ENCODE measurements at regions not wholly inside any gene's neighbourhood (a gene's known extent, or its start where the extent isn't known, plus 50 kb on each side); places are given as distances from the start of the nearest gene placed in this dataset.
"Not testable (repeated sequence)": the region's sequence is repeated elsewhere in the genome, so short reads cannot be mapped to it uniquely, and the experiment has no call there.

DNA sequence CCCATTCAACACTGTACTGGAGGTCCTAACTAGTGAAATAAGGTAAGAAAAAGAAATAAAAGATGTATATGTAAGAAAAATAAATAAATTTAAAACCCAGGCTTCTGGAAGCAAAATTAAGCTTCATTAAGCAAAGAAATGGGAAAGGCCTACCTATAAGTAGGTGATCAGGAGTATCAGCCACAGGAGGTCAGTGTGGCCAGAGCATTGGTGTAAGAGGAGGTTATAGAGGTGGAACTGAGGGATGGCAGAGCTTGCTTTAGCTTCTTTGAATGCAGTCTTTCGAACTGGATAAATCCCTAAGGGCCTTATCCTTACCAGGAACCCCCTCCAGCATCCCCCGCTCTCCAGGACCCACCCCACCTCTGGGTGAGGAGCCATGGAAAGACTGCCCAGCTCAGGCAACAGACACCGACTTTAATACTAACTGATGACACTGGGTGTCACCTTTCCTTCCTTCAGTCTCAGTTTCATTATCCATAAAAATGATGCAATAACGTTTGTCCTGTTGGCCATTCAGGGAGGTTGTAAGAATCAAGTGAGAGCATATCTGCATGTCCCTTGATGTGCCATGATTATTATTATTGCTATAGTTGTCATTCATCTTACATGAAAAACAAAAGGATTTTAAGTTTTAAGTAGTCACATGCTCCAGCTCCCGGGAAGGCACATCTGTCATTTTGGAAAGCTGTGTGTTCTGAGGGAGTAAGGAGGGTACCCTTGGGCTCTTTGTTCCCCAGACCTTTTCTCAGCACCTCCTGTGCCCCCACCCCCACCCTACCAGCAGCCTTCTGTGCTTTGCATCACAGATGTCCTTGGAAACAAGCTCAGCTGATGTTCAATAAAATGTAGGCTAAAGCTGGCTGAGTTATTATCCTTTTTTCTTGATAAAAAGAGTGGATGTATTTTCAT, 50.8 kb upstream of the CTNNA1 start:
- DNase-seq (ENCODE audit: extremely low read depth in 1 of 2, low read depth in 1 of 2), result no peak

DNA sequence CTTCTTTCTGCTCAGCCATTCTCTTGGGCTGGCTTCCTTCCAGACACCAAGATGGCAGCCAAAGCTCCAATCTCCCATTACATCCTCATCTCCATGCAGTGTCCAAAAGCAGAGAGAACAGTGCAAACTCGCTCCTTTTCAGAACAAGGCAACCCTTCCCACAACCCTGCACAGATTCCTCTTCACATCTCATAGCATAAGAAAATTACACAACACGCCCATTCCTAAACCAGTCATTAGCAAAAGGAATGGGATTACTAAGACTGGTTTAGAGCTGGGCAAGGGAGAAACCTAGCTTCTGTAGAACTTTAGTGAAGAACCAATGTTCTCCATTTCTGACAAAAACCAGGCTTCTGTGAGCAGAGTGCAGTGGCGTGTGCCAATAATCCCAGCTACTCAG, 51.5 kb upstream of the CTNNA1 start:
- no peak for DNase-seq (ENCODE audit: extremely low read depth in 1 of 2, low read depth in 1 of 2)

DNA sequence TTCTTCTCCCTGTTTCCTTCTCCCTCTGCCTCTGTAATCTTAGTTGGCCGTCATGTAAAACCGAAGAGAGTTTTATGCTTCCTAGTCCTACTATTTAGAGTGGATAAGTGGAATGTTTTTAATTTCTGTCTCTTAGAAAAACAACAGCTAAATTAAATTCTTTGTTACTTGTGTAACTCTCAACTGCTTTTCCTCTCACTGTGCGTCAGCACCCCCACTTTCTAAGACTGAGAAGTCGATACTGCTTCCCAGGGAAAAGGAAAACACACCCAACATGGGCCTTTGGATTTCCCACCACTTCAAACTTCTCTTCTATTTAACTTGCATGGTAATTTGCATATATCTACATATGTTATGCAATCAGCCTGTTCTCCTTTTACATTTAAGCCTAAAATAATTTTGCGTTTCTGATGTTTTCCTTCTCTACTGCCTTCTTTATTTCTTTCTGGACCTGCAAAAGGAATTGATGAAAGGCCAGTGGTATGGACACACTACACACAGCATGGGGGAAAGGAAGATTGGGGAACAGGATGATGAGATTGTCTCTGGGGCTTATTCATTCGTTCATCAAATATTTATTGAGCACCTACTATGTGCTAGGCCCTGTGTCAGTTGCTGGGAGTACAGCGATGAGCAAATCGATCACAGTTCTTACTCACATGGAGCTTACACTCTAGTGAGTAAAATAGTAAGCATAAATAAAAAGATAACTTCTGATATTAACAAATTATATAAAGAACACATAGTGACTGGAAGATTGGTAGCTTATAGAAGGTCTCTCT, 52.5 kb upstream of the CTNNA1 start:
- DNase-seq (ENCODE audit: extremely low read depth in 1 of 2, low read depth in 1 of 2), result no peak

DNA sequence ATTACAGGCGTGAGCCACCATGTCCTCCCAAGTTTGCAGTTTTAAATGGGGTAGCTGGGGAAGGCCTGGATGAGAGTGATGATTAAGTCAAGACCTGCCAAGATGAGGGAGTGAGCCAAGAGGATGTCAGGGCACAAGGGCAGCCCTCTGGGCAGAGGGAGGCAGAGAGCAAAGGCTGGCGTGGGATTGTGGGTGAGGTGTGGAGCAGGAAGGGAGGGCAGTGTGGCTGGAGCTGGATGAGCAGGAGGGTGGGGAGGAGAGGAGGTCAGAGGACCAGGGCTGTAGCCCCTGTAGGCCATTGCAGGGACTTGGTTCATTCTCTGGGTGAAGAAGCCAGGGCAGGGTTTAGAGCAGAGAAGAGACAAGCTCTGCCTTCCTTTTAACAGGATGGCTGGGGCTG, 53.7 kb upstream of the CTNNA1 start:
- DNase-seq (ENCODE audit: extremely low read depth in 1 of 2, low read depth in 1 of 2), result no peak

DNA sequence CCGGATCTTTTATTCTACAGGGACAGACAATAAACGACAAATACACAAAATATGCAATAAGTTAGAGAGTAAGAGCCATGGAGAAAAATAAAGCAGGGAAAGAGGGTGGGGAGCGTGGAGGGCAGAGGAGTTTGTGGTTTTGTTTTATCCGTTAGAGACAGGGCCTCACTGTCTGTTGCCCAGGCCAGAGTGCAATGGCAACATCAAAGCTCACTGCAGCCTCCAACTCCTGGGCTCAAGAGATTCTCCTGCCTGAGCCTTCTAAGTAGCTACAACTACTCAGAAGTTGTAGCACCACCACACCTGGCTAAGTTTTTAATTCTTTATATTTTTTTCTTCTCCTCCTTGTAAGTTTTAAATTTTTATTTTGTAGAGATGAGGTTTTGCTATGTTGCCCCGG, 54.5 kb upstream of the CTNNA1 start:
- no peak for DNase-seq (ENCODE audit: extremely low read depth in 1 of 2, low read depth in 1 of 2)

DNA sequence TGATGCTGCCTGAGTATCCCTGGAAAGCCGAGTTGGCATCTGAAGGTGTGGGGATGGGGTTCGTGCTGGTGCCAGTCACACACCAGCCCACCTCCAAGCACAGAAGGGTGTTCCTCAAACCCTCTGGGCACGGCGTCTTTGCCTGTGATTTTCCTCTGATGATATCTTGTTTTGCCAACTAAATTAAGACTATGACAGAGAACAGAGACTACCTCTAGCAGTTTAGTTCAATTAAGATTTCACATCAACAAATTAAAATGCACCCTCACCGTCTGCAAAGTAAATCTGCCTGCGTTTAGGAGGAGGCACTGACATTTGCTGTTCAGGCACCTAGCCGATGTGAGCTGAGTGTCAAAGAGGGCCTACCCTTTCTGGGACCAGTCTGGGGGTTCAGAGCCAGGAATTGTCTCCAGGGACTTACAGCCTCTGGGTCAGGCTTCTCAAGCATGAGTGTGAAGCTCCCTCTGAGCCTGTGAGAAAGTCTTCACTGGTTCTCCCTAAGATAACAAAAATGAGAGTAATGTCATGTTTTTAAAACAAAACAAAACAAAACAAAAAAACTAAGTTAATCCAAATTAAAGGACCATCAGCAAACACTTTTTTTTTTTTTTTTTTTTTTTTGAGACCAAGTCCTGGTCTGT, 55.4 kb upstream of the CTNNA1 start:
- DNase-seq (ENCODE audit: extremely low read depth in 1 of 2, low read depth in 1 of 2), result no peak

DNA sequence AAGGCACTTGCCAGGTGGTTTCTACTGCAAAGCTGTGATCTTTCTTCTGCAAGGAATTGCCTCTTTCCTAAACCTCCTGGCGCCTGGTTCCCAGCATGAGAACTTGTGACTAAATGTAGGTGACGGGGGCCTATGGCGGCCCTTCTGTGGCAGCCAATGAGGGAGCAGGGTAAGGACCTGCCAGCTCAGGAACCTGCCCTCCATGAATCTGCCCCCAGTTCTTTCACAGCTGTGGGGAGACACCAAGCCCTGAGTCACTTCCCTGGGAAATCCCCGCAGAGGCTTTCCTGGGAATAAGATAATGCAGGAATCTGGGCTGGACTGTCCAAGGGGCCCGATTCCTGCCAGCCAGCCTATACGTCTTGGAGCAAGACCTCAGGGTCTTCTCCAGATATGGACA, 56.7 kb upstream of the CTNNA1 start:
- no peak for DNase-seq (ENCODE audit: extremely low read depth in 1 of 2, low read depth in 1 of 2)

DNA sequence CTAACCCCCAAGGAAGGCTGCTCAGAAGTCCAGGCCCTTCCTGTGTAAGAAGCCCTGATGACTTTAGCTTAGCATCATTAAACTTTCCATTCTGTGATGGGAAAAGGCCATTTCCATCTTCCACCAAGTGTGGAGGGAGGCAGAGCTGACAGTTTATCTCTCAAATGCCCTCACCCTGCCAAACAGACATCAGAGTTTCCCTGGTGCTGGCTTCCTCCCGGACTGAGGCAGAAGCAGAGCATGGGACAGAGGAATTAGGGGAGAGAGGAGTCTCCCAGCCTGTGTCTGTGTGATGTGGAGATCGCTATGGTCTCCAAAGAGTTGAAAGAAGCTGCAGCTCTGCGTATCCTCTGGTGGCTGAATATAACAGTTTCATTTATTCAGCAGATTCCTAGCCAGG, 57.4 kb upstream of the CTNNA1 start:
- no peak for DNase-seq (ENCODE audit: extremely low read depth in 1 of 2, low read depth in 1 of 2)

DNA sequence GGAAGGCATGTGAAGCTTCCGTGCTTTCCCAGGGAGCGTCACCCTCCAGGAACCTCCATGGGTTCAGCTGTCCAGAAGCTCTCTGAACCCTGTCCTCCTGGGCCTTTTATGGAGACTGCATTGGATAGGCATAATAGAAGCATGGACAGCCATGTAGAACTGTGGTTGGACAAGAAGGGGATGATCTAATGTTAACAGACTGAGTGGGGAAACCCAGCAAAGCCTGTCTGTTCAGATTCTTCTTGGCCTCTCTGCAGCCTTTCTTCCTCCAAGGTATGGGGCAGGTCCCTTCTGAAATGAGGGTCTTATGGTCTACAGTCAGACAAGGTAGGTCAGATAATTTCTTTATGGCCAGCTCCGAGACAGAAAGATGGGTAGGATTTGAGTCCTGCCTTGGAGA, 59.1 kb upstream of the CTNNA1 start:
- DNase-seq (ENCODE audit: extremely low read depth in 1 of 2, low read depth in 1 of 2), result no peak

DNA sequence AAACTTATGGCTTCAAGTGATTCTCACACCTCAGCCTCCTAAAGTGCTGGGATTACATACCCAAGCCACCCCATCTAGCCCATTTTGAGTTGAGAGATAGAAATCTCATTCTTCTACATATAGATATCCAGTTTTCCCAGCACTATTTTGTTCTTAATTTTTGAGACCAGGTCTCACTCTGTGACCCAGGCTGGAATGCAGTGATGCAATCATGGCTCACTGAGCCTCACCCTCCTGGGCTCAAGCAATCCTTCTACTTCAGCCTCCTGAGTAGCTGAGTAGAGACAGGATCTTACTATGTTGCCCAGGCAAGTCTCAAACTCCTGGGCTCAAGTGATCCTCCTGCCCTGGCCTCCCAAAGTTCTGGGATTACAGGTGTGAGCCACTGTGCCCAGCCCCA, 60.9 kb upstream of the CTNNA1 start:
- no peak for DNase-seq (ENCODE audit: extremely low read depth in 1 of 2, low read depth in 1 of 2)

DNA sequence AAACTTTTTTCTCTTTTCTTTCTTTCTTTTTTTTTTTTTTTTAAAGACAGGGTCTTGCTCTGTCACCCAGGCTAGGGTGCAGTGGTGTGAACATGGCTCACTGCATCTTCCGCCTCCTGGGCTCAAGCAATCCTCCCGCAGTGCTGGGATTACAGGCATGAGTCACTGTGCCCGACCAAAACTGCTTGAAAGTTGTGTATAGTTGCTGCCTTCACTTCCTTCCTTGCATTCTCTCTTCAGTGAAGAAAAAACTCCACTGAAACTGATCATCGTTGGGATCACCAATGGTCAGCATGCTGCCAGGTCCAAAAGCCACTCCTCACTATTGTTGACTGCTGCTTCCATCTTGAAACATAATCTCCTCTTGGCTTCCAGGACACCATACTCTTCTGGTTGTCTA, 66.6 kb upstream of the CTNNA1 start:
- DNase-seq (ENCODE audit: extremely low read depth in 1 of 2, low read depth in 1 of 2), result no peak

DNA sequence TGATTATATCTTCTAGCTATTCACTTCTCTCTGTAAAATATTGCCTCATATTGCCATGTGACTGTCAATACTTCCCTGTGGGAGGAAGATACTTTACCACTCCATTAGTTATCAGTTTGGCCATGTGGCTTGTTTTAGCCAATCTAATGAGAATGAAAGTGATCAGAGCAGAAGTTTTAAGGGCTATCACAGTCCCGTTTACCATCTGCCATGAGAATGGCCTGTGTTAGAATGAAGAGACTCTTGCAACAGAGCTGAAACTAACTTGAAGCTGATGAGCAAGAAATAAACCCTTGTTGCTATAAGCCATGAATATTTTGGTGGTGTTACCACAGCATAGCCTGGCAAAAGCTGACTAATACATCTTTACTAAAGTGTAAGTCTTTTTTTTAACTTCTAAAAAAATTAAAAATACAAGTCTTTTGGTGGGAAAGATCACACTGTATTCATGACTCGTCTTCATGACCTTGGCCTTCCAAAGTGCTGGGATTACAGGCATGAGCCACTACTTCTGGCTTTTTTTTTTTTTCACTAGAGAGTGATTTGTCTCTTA, 68.0 kb upstream of the CTNNA1 start:
- DNase-seq (ENCODE audit: extremely low read depth in 1 of 2, low read depth in 1 of 2), result no peak

DNA sequence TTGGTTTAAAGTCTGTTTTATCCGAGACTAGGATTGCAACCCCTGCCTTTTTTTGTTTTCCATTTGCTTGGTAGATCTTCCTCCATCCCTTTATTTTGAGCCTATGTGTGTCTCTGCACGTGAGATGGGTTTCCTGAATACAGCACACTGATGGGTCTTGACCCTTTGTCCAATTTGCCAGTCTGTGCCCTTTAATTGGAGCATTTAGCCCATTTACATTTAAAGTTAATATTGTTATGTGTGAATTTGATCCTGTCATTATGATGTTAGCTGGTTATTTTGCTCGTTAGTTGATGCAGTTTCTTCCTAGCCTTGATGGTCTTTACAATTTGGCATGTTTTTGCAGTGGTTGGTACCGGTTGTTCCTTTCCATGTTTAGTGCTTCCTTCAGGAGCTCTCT, 70.8 kb upstream of the CTNNA1 start:
- not testable (repeated sequence) for DNase-seq (ENCODE audit: extremely low read depth in 1 of 2, low read depth in 1 of 2)

DNA sequence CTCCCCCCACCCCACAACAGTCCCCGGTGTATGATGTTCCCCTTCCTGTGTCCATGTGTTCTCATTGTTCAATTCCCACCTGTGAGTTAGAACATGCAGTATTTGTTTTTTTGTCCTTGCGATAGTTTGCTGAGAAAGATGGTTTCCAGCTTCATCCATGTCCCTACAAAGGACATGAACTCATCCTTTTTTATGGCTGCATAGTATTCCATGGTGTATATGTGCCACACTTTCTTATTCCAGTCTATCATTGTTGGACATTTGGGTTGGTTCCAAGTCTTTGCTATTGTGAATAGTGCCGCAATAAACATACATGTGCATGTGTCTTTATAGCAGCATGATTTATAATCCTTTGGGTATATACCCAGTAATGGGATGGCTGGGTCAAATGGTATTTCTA, 74.4 kb upstream of the CTNNA1 start:
- DNase-seq (ENCODE audit: extremely low read depth in 1 of 2, low read depth in 1 of 2), result not testable (repeated sequence)

DNA sequence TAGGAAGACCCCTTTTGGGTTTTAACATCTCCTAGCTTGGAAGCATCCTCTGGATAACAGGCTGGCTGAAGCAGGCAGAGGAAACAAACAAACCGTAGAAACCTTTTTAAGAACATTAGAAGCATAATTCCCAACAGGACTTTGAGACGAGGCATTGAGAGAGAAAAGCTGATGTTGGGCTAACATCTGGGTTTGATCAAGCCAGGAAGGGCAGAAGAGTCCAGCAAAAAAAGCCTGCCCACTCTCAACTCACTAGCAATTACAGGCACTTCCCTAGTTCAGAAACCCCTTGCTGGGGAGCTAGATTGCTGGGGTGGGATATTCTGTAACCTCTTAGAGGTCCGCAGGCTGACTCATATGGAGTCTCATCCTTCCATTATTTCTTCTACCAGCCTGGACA, 75.4 kb upstream of the CTNNA1 start:
- DNase-seq (ENCODE audit: extremely low read depth in 1 of 2, low read depth in 1 of 2), result no peak

DNA sequence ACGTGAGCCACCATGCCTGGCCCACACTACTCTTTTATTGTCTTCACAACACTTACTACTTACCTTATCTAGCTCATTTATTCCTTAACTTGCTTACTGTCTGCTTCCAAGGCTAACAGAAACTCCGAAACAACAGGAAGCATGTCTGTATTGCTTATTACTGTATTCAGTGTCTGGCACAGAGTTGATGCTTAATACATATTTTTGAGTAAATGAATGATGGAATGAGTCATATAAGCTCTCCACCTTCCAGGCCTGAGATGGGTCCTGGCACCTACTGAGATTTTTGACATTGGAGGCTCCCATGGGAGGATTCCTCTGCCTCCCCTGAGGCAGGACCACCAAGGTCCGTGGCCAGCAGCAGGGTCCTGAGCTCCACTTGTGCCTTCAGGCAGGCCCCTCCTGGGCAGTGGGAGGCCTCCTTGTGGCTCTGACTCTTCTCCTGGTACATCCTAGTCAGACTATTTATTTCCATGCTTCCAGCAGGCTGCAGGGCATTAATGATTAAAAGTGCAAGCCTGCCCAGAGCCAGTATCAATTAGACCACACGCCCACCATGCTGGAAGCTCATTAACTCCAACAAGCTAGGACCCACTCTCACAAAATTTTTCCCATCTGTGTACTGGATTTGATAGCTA, 76.5 kb upstream of the CTNNA1 start:
- DNase-seq (ENCODE audit: extremely low read depth in 1 of 2, low read depth in 1 of 2), result no peak

DNA sequence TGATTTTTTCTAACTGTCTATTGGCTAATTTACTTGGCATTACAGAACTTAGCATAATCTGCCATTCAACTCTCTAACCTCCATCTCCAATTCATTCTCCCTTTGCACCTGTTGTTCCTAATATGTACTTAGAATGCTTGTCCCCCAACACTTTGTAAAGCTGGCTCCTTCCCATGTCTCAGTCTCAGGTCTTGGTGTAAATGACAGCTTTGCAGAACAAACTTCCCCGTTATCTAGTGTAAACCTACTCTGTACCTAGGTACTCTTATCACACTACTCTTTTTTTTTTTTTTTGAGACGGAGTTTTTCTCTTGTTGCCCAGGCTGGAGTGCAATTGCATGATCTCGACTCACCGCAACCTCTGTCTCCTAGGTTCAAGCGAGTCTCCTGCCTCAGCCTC, 77.2 kb upstream of the CTNNA1 start:
- DNase-seq (ENCODE audit: extremely low read depth in 1 of 2, low read depth in 1 of 2), result no peak

DNA sequence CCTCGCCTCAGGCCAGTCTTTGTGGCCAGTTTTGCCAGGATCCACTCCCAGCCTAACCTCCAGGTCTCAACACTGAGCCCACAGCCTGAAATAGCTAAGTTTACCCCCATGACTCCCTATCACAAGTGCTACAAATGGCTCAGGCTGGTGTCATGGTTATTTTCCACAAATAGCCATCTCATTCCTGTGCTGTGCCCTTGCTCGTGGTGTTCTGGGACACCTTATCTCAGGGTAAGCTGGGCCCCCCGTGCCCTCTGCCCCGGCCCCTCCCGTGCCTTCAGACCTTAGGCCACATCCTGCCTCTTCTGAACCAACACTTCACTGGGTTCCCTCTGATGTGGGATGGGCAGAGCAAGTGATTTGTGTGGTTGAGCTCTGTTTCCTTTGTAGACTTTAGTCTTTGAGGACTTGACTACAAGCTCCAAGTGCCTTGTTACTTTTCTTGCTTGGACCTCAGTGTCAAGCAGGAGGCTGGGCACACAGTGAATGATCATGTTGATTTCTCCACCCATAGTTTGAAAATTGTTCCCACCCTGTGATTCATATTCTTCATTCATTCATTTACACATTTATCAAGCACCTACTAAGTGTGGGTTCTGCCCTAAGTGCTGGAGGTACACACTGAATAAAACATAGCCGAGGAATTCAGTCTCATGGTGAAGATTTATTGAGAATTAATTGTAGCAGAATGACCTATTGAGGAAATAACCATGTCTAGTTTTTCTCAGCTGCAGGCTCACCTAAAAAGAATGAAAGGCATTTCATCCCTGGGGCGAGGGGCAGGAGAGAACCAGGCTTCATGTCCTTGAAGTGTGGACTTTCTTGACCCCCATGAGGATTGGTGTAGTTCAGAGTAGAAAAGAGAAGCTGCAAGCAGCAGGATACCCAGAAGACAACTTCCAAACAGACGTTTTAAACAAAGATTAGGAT, 84.5 kb upstream of the CTNNA1 start:
- peak; percentile 8 to 16 for DNase-seq (ENCODE audit: extremely low read depth in 1 of 2, low read depth in 1 of 2)

DNA sequence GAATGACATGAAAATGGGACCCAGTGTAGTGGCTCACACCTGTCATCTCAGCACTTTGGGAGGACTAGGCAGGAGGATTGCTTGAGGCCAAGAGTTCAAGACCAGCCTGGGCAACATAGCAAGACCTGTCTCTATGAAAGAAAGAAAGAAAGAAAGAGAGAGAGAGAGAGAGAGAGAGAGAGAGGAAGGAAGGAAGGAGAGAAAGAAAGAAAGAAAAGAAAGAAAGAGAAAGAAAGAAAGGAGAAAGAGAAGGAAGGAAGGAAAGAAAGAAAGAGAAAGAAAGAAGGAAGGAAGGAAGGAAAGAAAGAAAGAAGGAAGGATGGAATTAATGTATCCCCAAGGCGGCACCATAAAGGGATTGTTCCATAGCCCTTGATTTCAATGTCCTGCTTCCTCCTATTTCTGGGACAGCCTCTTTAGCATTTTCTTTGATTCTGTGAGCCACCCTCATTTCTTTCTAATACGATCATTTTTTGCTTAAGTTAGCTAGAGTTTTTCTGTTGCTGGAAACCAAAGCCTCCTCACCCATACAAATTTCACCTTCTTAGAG, 85.4 kb upstream of the CTNNA1 start:
- not testable (repeated sequence) for DNase-seq (ENCODE audit: extremely low read depth in 1 of 2, low read depth in 1 of 2)

Measured in stimulated activated CD8-positive, alpha-beta memory T cell treated with anti-CD3 and anti-CD28 coated beads, Interleukin-7, amount 100 ng/mL, for 48 hours (primary cell).